Kasumi-1 (cell line): ENCODE measurements at regions not wholly inside any gene's neighbourhood (a gene's known extent, or its start where the extent isn't known, plus 50 kb on each side); places are given as distances from the start of the nearest gene placed in this dataset.
"Not testable (repeated sequence)": the region's sequence is repeated elsewhere in the genome, so short reads cannot be mapped to it uniquely, and the experiment has no call there.

Experiments
- DNase-seq, 2 experiments: peaks; one replicate each; lab custom pipeline; 2025; lab: John Stamatoyannopoulos, UW

DNA sequence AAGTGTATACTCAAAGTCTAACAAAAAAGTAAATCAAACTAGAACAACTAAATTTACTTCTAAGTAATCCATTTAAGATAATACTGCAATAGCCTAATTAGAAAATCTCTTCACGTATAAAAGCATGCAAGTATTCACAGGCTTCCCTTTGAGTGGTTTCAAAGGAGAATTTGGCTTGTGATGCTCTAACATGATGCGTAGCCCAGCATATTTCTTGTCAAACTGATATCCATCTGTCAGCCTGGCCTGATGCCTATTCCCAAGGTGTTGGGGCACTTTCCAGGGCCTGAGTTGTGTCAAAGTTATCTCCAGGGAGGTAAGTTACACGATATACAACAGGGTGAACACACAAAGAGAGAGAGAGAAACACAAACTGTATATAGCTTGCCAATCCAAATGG is 287.0 kb upstream of the MAGEB18 start:
- no peak for DNase-seq

DNA sequence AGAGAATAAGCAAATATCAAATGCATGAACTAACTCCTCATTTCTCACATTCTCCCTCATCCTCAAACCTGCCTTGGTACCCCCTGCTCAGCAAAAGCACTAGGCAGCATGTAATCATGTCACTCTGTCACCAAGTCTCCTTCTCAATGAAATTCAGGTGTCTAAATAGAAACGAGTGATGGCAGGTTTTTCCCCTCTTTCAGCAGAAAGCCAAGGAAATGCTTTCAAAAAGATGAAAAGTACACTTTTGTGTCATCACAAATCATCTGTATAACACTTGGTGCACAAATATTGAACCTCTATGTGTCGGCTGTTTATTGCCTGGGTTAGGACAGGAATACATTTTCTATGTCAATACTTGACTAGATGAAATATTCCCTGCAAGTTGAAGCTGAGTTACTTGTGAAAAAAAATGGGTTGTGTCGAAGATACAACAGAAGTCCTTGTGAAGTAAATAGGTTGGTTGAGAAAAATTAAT is 285.1 kb upstream of the MAGEB18 start:
- no peak for DNase-seq

DNA sequence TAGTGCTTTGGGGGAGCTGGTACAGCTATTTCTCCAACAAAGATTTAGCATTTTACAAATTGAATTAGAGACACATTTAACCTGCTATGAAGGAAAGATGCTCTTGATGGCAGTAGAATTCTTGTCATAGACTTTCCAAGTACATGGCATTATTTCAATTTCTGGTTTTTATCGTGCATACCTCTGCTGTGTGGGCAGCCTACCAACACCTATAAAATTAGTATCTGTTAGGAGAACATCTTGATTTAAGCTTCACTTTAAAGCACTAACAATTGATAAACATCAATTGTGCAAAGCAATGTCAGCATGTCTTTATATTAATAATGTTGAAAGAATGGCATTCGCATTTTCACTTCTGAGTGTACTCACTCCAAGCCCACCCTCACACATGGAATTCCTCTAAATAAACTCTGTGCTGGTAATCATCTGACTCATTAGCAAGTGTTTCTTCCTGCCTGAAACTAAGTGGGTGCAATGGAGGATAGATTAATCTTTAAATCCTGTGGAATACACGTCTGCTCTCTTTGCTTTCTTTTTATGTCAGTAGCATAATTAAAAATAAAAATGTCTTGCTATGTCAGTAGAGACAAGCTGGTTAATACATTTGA is 279.8 kb upstream of the MAGEB18 start:
- no peak for DNase-seq

DNA sequence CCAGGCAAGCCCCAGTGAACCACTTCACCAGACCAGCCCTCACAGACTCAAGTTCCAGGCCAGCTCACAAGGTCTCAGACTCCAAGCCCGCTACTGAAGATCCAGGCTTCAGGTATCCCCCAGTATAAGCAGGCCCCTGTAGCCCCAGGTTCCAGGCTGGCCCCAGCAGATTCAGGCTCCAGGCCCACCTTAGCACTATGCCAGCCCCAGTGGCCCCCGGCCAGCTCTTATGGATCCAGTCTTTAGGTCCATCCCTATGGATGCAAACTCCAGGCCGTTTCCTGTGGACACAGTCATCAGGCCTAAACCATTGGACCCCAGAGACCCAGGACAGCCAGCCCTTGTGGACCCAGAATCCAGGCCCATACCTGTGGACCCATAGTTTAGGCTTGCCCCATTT is 277.8 kb upstream of the MAGEB18 start:
- DNase-seq = no peak

DNA sequence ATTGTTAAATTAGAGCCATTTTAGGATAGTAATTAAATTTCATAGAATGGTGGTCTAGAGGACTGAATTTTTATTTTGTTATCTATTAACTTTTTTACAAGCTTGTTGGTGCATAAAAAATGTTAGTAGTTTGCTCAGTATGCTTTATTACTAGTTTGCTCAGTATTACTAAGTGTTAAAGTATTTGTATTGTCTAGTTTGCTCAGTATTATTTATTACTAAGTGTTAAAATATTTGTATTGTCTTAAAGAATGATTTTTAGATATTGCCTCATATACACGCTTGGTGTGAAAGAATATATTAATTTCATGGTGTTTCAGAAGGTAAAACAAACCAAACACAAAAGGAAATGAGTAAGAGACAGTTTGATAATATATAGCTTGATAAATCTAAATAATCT is 268.4 kb upstream of the MAGEB18 start:
- DNase-seq = no peak

DNA sequence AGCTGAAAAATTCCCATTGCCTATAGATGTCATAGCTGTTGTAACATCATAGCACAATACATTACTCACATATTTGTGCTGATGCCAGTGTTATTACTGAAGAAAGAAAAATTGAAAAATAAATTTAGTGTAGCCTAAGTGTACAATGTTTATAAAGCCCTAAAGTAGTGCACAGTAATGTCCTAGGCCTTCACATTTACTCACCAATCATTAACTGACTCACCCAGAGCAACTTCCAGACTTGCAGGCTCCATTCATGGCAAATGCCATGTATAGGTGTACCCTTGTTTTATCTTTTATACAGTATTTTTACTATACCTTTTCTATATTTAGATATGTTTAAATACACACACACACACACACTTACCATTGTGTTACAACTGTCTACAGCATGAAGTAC is 265.4 kb upstream of the MAGEB18 start:
- no peak for DNase-seq

DNA sequence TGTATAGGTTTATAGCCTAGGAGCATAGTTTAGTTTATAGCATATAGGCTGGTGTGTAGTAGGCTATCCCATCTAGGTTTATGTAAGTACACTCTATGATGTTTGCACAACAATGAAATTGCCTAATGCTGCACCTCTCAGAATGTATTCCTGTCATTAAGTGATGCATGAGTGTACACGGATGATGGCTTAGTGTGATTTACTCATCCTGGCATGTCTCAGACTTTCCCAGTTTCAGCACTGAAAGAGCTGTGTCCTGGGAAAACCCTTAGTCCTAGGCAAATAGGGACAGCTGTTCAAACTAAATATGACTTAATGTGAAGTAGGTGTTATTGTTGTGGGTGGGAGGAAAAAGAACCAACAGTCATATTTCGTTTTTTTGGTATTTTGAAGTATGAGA is 264.9 kb upstream of the MAGEB18 start:
- DNase-seq = no peak

DNA sequence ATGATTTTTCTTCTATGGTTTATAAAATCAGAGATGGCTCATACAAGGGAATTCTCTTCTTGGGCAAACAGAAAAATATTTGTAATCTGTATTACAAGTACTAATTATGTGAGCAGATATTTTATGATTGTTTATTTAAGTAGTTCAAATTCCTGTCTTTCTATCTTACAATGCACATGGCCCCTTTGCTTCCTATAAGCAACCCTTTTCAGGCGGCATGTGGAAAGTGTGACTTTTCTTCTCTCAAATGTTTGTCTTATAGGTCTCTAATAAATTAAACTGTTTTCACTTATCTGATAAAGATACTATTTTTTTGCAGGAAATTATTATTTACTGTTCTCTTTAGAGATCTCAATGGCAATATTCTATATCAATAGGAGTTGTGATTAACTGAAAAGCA is 259.3 kb upstream of the MAGEB18 start:
- no peak for DNase-seq

DNA sequence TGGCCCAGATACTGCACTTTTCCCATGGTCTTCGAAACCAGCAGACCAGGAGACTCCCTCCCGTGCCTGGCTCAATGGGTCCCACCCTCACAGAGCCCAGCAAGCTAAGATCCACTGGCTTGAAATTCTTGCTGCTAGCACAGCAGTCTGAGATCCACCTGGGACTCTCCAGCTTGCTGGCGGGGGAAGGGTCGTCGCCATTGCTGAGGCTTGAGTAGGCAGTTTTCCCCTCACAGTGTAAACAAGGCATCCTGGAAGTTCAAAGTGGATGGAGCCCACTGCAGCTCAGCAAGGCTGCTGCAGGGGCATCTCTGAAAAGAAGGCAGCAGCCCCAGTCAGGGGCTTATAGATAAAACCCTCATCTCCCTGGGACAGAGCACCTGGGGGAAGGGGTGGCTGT is 255.6 kb upstream of the MAGEB18 start:
- DNase-seq = not testable (repeated sequence)

DNA sequence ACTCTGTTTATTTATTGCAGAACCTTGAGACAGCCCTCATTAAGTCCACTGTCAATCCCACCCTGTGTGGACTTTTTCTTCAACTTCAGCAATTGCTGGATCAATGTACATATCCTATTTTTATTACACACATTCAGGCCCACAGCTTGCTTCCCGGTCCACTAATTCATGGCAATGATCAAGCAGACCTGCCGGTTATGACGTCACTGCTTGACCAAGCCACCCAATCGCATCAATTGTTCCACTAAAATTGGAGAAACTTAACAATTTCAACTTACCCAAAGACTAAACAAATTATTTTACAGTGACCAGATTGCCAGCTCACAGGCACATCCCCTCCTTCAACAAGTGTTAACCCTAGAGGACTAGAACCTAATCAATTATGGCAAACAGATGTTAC is 240.4 kb upstream of the MAGEB18 start:
- no peak for DNase-seq

DNA sequence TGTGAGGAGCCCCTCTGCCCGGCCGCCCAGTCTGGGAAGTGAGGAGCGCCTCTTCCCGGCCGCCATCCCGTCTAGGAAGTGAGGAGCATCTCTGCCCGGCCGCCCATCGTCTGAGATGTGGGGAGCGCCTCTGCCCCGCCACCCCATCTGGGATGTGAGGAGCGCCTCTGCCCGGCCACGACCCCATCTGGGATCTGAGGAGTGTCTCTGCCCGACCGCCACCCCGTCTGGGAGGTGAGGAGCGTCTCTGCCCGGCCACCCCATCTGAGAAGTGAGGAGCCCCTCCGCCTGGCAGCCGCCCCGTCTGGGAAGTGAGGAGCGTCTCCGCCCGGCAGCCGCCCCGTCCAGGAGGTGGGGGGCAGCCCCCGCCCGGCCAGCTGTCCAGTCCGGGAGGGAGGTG is 232.4 kb upstream of the MAGEB18 start:
- DNase-seq = not testable (repeated sequence)

DNA sequence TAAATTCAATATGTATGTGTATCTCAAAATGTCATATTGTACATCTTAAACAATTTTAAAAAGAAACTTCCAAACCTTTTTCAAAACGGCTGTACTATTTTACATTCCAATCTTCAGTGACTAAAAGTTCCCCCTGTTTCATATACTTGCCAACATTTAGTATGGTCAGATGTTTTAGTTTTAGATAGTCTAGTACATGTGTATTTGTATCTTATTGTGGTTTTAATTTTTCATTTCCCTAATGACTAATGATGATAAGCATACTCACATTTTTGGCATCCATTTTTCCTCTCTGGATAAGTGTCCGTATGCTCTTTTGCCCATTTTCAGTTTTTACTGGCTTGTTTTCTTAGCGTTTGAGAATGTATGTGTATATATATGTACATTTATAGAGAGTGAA is 212.2 kb upstream of the MAGEB18 start:
- DNase-seq = no peak

DNA sequence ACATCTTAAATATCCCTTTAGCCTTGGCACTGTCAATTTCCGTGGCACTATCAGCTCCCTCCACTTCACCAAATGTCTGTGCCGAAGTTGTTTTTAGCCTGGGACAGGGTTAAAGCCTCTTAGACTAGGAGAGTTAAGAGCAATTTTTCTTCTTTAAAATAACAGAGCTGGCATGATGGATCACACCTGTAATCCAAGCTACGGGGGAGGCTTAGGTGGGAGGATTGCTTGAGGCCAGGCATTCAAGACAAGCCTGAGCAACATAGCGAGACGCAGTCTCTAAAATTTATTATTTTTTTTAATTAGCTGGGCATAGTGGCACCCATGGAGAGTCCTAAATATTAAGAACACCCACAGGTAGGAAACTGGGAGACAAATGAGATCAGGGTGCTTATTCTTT is 209.8 kb upstream of the MAGEB18 start:
- DNase-seq = no peak

DNA sequence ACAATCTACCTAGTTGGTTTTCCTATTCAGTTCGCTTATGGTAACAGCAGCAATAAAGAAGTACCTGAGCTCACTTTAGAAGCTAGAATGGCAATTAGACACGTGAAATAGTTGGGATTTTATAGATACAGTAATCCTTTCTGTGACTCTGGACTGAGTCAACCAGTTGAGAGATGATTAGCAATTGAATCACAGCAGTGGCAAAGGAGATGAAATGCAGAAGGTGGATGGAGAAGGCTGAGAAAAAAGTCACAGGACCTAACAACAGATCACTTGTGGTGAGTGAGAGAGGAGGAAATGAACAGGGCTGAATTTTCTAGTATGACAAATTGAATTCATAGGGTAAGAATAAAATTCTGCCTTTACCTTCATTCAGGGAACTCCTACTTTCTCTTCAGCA is 197.1 kb upstream of the MAGEB18 start:
- no peak for DNase-seq

DNA sequence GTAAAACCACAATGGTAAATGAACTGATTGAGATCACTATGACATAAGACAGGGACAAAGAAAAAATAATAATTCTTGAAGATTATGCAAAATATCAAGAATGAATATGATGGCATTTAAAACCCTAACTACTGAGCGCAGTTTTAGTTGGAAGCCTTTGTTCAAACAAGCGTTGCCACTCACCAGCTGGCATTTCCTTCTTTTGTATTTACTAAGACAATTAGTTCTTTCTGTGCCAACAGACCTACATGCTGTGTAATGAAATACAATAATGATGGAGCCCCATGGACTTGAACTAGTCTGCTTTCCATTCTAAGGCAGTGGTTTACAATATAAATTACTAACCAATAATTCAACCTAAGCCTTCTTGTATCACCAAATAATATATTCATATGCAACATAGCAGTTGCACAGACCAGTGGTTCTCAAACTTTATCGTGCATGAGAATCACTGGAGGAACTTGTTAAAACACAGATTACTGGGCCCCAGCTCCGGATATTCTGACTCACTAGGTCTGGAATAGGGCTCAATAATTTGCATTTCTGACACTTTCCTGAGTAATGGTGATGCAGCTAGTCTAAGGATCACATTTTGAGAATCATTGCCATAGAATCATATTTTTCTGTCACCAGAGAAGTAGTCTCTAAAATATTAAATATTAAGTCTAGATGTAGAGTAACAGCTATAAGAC is 196.4 kb upstream of the MAGEB18 start:
- no peak for DNase-seq

DNA sequence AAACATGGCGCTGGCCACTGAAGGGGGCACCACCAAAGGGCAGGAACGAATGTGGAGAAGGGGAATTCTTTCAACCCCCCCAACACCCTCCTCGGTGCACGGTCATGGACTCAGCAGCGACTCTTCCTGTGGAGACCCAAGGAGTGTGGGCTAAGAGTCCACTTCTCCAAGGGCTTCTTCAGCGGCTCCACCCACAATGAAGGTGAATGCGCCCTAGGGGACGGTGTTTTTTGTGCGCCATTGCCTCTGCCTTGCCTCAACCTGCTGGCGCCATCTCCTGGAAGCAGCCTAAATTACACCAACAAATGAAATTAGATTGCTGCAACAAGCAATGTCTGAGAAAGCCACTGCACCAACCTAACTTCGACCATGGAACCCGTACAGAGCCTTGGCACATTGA is 169.2 kb upstream of the MAGEB18 start:
- DNase-seq = peak; percentile 7 to 27

DNA sequence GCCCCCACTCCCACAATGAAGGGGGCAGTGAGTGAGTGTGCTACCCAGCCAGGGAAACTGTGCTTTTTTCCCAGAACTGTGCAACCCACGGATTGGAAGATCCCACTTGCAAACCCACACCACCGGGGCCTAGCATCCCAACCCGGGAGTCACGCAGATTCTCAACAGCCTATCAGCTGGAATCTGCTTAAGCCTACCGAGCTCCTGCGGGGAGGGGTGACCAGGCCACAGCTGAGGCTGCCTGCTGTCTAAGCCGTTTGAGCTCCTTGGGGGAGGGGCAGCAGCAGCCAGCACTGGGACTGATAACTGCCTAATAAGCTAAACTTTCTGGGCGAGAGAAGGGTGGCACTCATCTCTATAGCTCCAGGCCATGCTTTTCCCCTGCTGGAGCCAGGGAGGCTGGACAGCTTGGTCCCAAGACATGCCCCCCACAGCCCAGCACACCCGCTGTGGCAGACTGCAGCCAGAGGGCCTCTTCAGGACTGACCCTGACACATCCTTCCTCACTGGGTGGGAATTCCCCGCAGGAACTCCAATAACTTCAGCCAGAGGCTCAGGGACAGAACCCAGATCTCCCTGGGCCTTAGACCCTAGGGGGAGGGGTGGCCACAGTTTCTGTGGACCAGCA is 161.3 kb upstream of the MAGEB18 start:
- no peak for DNase-seq

DNA sequence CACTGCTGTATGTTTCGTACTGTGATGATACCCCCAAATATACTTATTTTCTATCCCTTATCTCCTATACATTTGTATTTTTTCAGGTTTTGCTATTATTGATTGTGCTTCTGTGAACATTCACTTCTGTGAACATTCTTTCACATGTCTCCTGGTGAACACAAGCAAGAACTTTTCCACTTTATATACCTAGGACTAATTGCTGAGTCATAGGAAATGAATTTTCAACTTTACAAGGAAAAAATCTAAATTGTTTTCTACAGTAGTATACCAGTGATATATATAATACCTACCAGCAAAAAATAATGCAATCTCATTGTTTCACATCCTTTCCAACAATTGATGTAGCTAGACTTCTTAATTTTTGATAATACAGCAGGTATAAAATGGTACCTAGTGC is 139.5 kb upstream of the MAGEB18 start:
- DNase-seq = no peak

DNA sequence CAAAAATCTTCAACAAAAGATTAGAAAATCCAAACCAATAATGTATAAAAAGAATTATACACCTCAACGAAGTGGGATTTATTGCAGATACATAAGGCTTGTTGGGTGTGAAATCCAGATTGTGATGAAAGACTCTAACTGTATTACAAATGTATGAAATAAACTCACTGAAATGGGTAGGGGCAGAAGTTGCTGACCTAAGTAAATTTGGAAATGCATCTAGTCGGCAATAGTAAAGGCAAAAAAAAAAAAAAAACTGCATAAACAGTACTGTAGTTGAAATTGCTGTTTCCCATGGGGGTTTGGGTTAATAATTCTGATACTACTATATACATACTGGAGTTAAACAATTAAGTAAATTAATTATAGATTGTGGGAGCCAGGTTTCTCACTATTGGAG is 130.7 kb upstream of the MAGEB18 start:
- no peak for DNase-seq

DNA sequence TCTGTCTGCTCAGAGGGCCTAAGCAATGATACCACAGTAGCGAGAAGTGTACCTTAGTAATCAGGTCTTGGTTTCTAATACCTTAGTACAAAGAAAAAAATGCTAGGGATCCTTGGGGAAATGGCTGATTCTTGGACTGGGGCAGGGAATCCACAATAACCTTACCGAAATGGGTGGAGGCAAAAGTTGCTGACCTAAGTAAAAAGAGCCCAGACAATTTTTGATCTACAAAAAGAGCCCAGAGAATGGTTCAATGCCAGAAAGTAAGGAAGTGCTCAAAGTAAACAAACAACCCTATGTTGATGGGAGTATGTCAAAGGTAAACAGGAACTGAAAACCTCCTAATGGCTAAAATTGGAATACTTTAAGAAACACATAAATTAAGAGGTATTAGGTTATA is 130.1 kb upstream of the MAGEB18 start:
- DNase-seq = no peak

DNA sequence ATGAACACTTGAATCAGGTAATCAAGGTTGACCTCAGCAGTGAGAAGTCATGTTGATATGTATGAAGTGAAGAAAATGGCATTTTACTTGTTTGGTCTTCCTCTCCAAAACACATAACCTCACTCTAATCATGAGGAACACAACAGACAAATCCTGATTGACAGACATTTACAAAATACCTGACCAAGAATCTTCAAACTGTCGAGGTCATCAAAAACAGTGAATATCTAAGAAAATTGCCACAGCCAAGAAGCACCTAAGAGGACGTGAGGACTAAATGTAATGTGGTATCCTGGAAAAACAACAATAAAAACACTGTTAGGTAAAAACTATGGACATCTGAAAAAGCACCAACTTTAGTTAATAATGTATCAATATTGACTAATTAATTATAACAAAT is 129.5 kb upstream of the MAGEB18 start:
- DNase-seq = no peak

DNA sequence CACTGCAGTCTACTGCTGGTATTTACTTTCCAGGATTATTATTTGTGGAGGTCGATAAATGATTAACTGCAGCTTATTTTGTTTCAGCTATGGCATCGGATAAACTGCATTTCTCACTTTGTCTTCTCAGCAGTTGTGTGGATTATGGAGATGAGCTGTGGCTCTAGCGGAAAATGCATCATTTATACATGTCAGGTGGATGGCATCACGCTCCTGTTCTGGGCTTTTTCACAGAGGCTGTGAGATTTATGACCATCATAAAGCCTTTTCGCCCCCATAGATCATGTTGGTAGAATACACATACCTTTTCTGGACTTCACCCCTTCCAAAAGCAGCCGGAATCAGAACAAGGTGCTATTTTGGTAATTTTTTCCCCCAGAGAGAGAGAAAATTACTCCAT is 118.8 kb upstream of the MAGEB18 start:
- no peak for DNase-seq

DNA sequence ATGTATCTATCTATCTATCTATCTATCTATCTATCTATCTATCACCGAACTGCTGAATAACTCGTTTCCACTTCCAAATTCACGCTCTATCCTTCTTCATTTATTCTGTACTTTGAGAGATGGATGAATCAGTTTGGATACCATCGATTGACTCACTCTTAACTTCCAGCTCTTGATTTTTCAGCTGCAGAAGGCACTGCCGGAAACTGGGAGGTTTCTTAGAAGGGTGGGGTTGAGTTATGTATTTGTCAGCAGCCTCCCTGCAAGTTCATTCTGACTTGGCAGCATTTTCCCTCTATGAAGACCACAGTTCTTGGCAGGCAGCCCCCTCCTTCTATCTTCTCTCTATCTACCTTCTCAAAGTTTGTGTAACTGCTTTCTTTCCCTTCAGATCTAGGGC is 112.0 kb upstream of the MAGEB18 start:
- no peak for DNase-seq
